Breast epithelium (tissue), 3 donors: ENCODE measurements at regions not wholly inside any gene's neighbourhood (a gene's known extent, or its start where the extent isn't known, plus 50 kb on each side); places are given as distances from the start of the nearest gene placed in this dataset.

Source experiments
- POLR2A ChIP-seq: fragments of 450-650 bp; IDR thresholded peaks from one replicate; pipeline ENCODE4 v1.6.1; 2016; ENCODE audit warnings: antibody characterized with exemption, mild to moderate bottlenecking, moderate library complexity
- TF ChIP-seq, protein P1 (sequence below), 3 donors: fragments of 450-650 bp; IDR thresholded peaks; one replicate each; pipeline ENCODE4 v1.5.1; 2016 to 2017; ENCODE audit warnings: antibody characterized with exemption in 3 of 3, mild to moderate bottlenecking in 3 of 3, moderate library complexity in 3 of 3

DNA sequence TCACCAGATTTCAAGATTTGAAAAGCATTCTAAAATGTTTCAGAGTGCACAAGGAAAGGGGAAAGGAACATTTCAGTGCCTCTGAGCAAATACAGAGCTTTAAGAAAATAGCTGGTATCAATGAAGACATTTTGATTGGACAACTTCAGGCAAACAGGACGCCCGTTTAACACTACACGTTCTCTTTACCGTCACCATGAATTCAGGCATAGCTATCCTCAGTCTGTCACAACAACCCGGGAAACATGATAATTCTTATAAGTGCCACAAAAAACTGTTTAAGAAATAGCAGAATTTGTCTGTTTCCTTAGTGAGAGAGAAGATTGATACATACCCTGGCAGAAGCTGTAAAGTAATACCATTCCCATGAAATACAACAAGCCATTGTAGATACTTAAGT lies 392.4 kb upstream of the PDE4D start:
- TF ChIP-seq, protein P1, sequence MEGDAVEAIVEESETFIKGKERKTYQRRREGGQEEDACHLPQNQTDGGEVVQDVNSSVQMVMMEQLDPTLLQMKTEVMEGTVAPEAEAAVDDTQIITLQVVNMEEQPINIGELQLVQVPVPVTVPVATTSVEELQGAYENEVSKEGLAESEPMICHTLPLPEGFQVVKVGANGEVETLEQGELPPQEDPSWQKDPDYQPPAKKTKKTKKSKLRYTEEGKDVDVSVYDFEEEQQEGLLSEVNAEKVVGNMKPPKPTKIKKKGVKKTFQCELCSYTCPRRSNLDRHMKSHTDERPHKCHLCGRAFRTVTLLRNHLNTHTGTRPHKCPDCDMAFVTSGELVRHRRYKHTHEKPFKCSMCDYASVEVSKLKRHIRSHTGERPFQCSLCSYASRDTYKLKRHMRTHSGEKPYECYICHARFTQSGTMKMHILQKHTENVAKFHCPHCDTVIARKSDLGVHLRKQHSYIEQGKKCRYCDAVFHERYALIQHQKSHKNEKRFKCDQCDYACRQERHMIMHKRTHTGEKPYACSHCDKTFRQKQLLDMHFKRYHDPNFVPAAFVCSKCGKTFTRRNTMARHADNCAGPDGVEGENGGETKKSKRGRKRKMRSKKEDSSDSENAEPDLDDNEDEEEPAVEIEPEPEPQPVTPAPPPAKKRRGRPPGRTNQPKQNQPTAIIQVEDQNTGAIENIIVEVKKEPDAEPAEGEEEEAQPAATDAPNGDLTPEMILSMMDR (IDR thresholded peaks at IDR 0.05): no peak
- no peak for TF ChIP-seq POLR2A
